AG20443 (cell line): ENCODE measurements at regions not wholly inside any gene's neighbourhood (a gene's known extent, or its start where the extent isn't known, plus 50 kb on each side); places are given as distances from the start of the nearest gene placed in this dataset.

Source experiments
- DNase-seq: peaks from one replicate; pipeline ENCODE4 v3.0.0; 2012; ENCODE audit warnings: low spot score, mixed read lengths

DNA sequence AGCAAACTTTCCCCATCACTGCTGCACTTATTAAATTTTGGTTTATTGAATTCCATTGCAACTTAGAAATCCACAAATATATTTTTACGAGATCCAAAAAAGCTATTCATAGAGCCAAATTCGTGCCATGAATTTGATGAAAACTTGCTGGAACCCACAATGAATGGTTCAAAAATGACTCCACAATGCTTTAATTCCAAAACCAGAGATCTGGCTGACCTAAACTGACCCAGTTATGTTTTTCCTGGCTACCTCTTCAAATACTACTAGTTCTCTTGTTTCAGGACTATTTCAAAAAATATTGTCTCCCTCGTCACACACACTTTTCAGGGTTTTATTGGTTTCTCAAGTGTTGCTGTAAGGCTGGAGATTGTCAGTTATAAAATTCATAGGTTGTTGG is 474.8 kb downstream of the PDGFC start:
- peak; percentile 64 for DNase-seq

DNA sequence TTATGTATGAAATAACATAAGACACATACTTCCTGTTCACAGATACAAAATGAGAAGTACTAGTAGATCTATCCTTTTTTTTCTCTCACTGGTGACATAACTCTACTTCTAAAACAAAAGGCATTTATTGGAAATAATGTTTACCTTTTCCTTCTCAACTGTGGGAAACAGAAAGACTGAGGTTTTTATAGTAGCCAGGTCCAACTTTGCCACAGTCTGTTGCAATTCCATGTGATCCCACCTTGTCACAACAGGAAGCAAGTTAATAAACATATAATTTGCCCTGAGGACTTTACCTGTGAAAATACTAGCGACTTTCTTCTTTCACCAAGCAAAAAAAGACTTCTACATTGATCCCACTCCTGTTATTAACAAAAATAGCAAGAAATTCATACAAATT is 475.8 kb downstream of the PDGFC start:
- DNase-seq = no peak

GRCh38 chr4:156495091-156495490 is 476.5 kb downstream of the PDGFC start:
- no peak for DNase-seq

DNA sequence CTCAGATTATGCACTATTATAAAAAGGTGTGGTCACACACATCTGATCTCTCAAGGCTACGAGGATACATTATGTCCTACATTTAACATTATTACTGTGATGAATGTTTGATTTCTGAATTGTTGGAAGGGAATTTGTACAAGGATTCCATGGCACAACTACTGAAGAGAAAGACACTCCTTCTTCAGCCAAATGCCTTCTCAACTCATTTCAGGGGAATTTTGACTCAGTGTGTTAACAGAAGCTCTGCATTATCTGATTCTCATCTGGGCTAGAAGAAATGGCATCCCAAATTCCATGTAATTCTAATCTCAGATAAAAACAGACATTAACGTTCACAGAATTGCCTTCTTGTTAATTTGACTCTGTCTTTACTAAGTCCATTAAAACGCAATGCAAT is 477.7 kb downstream of the PDGFC start:
- DNase-seq = no peak

DNA sequence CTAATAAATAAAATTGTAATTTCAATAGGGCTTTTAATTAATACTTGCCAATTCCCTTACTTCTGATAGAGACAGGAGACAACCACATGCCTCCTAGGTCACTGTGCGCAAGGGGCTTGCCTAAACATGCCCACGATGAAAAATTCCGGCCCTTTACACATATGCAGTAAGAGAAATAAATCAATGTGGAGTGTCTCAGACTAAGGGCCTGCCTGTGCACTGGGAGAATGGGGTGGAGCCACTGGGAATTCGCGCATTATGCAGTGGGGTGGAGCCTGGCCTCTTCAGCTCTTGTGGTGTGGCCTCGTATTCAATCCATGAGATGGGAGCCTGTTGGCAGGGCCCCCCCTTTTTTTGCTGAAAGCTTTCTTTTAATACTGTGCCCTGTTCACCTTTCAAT is 484.5 kb downstream of the PDGFC start:
- DNase-seq = no peak

DNA sequence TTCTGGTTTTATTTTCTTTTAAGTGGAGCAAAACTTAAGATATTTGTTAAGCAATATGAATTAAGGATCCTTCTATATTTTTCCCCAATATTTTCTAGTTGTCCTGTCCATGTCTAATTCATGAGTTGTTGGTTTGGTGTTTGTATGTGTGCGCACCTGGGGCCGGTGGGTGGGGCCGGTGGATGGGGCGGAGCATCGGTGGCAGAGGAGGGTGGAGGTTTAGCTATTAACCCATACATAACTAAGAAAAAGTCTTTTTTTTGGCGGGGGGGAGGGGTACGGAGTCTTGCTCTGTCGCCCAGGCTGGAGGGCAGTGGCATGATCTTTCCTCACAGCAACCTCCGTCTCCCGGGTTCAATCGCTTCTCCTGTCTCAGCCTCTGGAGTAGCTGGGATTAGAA is 489.8 kb downstream of the PDGFC start:
- DNase-seq = no peak

DNA sequence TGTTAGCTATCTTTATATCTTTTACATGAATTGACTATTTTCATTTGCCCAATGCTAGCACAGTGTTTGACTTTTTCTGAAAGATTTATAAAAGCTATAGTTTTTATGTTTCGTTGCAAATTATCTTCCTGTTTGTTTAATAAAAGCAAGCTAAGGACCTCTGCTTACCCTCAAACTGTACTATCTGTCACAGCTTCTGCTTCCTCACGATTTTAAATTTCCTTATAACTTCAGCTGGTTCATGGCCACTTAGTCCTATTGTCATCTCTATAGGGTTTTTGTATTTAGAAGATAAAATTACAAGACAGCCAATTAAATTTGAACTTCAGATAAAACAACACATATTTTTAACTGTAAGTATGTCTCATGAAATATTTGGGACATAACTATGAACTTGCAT is 494.0 kb downstream of the PDGFC start:
- DNase-seq = no peak

GRCh38 chr4:156476359-156476758 is 495.2 kb downstream of the PDGFC start:
- peak; percentile 77 for DNase-seq

- peak; percentile 31 for DNase-seq
Observed at GRCh38 chr4:156475322-156475721, 496.3 kb downstream of the PDGFC start.

- DNase-seq = no peak
Observed at GRCh38 chr4:156473151-156473550, 498.4 kb downstream of the PDGFC start.

GRCh38 chr4:156472624-156473023 is 499.0 kb downstream of the PDGFC start:
- no peak for DNase-seq

GRCh38 chr4:156459584-156459983 is 505.9 kb upstream of the CTSO start:
- no peak for DNase-seq

GRCh38 chr4:156456830-156457229 is 503.2 kb upstream of the CTSO start:
- no peak for DNase-seq

DNA sequence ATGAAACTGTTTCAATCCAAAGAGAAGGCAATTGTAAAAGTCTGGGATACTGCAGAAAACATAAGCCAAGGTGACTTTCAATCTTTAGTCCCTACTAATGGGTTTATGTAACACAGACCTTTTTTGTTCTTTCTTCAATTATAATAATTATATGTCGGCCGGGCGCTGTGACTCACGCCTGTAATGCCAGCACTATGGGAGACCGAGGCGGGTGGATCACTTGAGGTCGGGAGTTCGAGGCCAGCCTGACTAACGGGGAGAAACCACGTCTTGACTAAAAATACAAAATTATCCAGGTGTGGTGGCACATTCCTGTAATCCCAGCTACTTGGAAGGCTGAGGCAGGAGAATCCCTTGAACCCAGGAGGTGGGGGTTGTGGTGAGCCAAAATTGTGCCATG is 489.8 kb upstream of the CTSO start:
- DNase-seq = no peak

- DNase-seq = no peak
Observed at GRCh38 chr4:156442912-156443311, 489.2 kb upstream of the CTSO start.

- no peak for DNase-seq
Observed at GRCh38 chr4:156439576-156440200, 486.0 kb upstream of the CTSO start.

- DNase-seq = no peak
Observed at GRCh38 chr4:156437666-156438065, 484.0 kb upstream of the CTSO start.

- peak; percentile 8 for DNase-seq
Observed at GRCh38 chr4:156422576-156422975, 468.9 kb upstream of the CTSO start.

GRCh38 chr4:156420623-156421022 is 467.0 kb upstream of the CTSO start:
- peak; percentile 40 for DNase-seq

- DNase-seq = peak; percentile 7
Observed at GRCh38 chr4:156419080-156419685, 465.5 kb upstream of the CTSO start.

GRCh38 chr4:156414406-156414805 is 460.7 kb upstream of the CTSO start:
- no peak for DNase-seq

DNA sequence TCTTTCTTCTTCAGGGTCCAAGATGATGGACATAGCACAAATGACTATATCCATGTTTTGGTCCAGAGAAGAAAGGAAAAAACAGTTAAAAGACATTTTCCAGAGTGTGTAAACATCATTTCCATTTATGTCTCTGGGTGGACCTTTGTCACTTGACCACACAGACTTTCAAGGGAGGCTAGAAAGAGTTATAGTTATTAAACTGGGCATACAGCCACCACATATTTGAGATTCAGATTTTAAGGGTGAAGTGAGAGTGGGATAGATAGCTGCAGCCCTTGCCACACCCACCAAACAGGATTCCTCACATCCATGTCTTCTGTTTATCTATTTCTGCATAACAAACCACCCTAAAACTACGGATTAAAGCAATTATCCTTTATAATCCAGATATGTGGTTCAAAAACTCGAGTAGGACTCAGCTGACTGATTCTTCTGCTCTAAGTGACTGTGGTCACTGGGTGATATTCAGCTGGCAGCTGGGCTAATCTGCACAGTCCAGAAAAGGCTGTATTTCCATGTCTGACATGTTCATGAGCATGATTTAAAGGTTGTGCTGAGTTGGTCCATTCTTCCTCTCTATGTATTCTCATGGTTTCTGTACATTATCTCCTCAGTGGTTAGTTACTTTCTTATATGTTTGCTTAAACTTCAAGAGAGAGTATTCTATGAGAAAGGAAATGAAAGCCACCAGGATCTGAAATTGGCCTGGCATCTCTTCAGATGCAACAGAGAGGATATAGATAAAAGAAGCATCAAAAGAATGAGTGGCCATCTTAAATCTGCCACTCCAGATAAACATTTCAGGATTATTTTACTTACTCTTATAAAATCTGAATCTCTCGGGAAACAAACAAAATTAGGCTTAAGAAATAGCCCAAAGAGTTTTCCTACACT is 459.8 kb upstream of the CTSO start:
- DNase-seq = no peak

DNA sequence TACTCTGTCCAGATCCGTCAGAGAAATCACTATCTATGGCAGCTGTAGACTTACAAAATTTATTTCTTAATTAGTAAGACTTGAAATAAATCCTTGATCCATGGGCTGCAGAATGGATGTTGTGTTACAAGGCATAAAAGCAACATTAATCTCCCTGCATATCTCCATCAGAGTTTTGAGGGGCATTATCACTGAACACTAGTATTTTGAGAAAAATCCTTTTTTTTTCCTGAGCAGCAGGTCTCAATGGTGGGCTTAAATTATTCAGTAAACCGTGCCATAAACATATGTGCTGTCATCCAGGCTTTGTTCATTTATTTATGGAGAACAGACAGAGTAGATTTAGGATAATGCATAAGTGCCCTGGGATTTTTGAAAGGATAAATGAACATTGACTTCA is 457.9 kb upstream of the CTSO start:
- DNase-seq = no peak
